ENCODE measurements at regions not wholly inside any gene's neighbourhood (a gene's known extent, or its start where the extent isn't known, plus 50 kb on each side); places are given as distances from the start of the nearest gene placed in this dataset.

- TF ChIP-seq TEAD4 (IDR thresholded peaks at IDR 0.05) = no peak
- no peak for TF ChIP-seq NFIC (IDR thresholded peaks at IDR 0.05)
- no peak for TF ChIP-seq TAF1 (IDR thresholded peaks at IDR 0.05; ENCODE audit: low read depth)
- no peak for TF ChIP-seq ZBTB7A (IDR thresholded peaks at IDR 0.05; ENCODE audit: low read depth)
- no peak for TF ChIP-seq REST (IDR thresholded peaks at IDR 0.05; ENCODE audit: low read depth)
- TF ChIP-seq MAX (IDR thresholded peaks at IDR 0.05) = no peak
- TF ChIP-seq FOXM1 (IDR thresholded peaks at IDR 0.05; ENCODE audit: borderline replicate concordance, low read depth) = no peak
- no peak for TF ChIP-seq EP300 (IDR thresholded peaks at IDR 0.05; ENCODE audit: borderline replicate concordance)
- TF ChIP-seq CREB1 (IDR thresholded peaks at IDR 0.05; ENCODE audit: low read depth) = no peak
- no peak for TF ChIP-seq YY1 (IDR thresholded peaks at IDR 0.05; ENCODE audit: low read depth)
- TF ChIP-seq CEBPB (IDR thresholded peaks at IDR 0.05) = no peak
- no peak for TF ChIP-seq EGR1 (IDR thresholded peaks at IDR 0.05)
- no peak for TF ChIP-seq RAD21 (IDR thresholded peaks at IDR 0.05; ENCODE audit: low read depth)
- no peak for TF ChIP-seq USF1 (IDR thresholded peaks at IDR 0.05)
- TF ChIP-seq TCF12 (IDR thresholded peaks at IDR 0.05; ENCODE audit: low read depth) = no peak
These were observed 59.7 kb upstream of the MAPRE2 start for GRCh38 chr18:34981487-34981886.

- TF ChIP-seq EP300 (IDR thresholded peaks at IDR 0.05; ENCODE audit: borderline replicate concordance) (no peak), ZBTB7A (IDR thresholded peaks at IDR 0.05; ENCODE audit: low read depth) (no peak), TEAD4 (IDR thresholded peaks at IDR 0.05) (no peak), CREB1 (IDR thresholded peaks at IDR 0.05; ENCODE audit: low read depth) (no peak), MAX (IDR thresholded peaks at IDR 0.05) (no peak), TCF12 (IDR thresholded peaks at IDR 0.05; ENCODE audit: low read depth) (no peak), CEBPB (IDR thresholded peaks at IDR 0.05) (no peak), REST (IDR thresholded peaks at IDR 0.05; ENCODE audit: low read depth) (no peak), NFIC (IDR thresholded peaks at IDR 0.05) (no peak), YY1 (IDR thresholded peaks at IDR 0.05; ENCODE audit: low read depth) (no peak), RAD21 (IDR thresholded peaks at IDR 0.05; ENCODE audit: low read depth) (no peak), TAF1 (IDR thresholded peaks at IDR 0.05; ENCODE audit: low read depth) (no peak), EGR1 (IDR thresholded peaks at IDR 0.05) (no peak), USF1 (IDR thresholded peaks at IDR 0.05) (no peak)
These were observed 55.2 kb upstream of the MAPRE2 start for GRCh38 chr18:34985963-34986362.

GRCh38 chr18:34990597-34990996, 50.6 kb upstream of the MAPRE2 start:
- TF ChIP-seq TAF1 (IDR thresholded peaks at IDR 0.05; ENCODE audit: low read depth) (no peak), FOXM1 (IDR thresholded peaks at IDR 0.05; ENCODE audit: borderline replicate concordance, low read depth) (no peak), USF1 (IDR thresholded peaks at IDR 0.05) (no peak), CREB1 (IDR thresholded peaks at IDR 0.05; ENCODE audit: low read depth) (no peak), MAX (IDR thresholded peaks at IDR 0.05) (no peak), REST (IDR thresholded peaks at IDR 0.05; ENCODE audit: low read depth) (no peak), ZBTB7A (IDR thresholded peaks at IDR 0.05; ENCODE audit: low read depth) (no peak), TEAD4 (IDR thresholded peaks at IDR 0.05) (no peak), EGR1 (IDR thresholded peaks at IDR 0.05) (no peak), CEBPB (IDR thresholded peaks at IDR 0.05) (no peak)

GRCh38 chr18:34991152-34991551, 50.1 kb upstream of the MAPRE2 start:
- TF ChIP-seq ZBTB7A (IDR thresholded peaks at IDR 0.05; ENCODE audit: low read depth) (no peak), EGR1 (IDR thresholded peaks at IDR 0.05) (no peak), MAX (IDR thresholded peaks at IDR 0.05) (no peak), TEAD4 (IDR thresholded peaks at IDR 0.05) (no peak), REST (IDR thresholded peaks at IDR 0.05; ENCODE audit: low read depth) (no peak), CREB1 (IDR thresholded peaks at IDR 0.05; ENCODE audit: low read depth) (no peak), USF1 (IDR thresholded peaks at IDR 0.05) (no peak), NFIC (IDR thresholded peaks at IDR 0.05) (no peak), FOXM1 (IDR thresholded peaks at IDR 0.05; ENCODE audit: borderline replicate concordance, low read depth) (no peak), TAF1 (IDR thresholded peaks at IDR 0.05; ENCODE audit: low read depth) (no peak), CEBPB (IDR thresholded peaks at IDR 0.05) (no peak), RAD21 (IDR thresholded peaks at IDR 0.05; ENCODE audit: low read depth) (no peak), YY1 (IDR thresholded peaks at IDR 0.05; ENCODE audit: low read depth) (no peak), TCF12 (IDR thresholded peaks at IDR 0.05; ENCODE audit: low read depth) (no peak), EP300 (IDR thresholded peaks at IDR 0.05; ENCODE audit: borderline replicate concordance) (no peak)
